HCT116 (cell line): ENCODE measurements at regions not wholly inside any gene's neighbourhood (a gene's known extent, or its start where the extent isn't known, plus 50 kb on each side); places are given as distances from the start of the nearest gene placed in this dataset.

Experiments
- JUND ChIP-seq: IDR thresholded peaks from 2 replicates; pipeline ENCODE4 v1.6.1; 2012
- MAX ChIP-seq: IDR thresholded peaks from 2 replicates; pipeline ENCODE4 v1.6.1; 2012
- POLR2A ChIP-seq: IDR thresholded peaks from 2 replicates; pipeline ENCODE4 v1.7.0; 2011; ENCODE audit warnings: borderline replicate concordance; ENCODE audit not compliant: insufficient read depth, insufficient read length; ENCODE audit errors: extremely low read depth
- POLR2AphosphoS5 ChIP-seq: IDR thresholded peaks from 2 replicates; pipeline ENCODE4 v1.6.1; 2011; ENCODE audit warnings: mild to moderate bottlenecking, low read depth, low read length, moderate library complexity
- RAD21 ChIP-seq: IDR thresholded peaks from 2 replicates; pipeline ENCODE4 v1.6.1; 2012; ENCODE audit warnings: low read depth, mild to moderate bottlenecking
- REST ChIP-seq: IDR thresholded peaks from 2 replicates; pipeline ENCODE4 v1.6.1; 2012; ENCODE audit warnings: low read depth
- SRF ChIP-seq: IDR thresholded peaks from 2 replicates; pipeline ENCODE4 v1.6.1; 2012; ENCODE audit warnings: low read depth
- YY1 ChIP-seq: IDR thresholded peaks from 2 replicates; pipeline ENCODE4 v1.6.1; 2011; ENCODE audit warnings: low read length, low read depth, moderate library complexity, mild to moderate bottlenecking; ENCODE audit not compliant: insufficient replicate concordance; ENCODE audit errors: extremely low read depth
- ZNF274 ChIP-seq: fragments of 200-500 bp; sonication (Bioruptor generic); IDR thresholded peaks from 2 replicates; pipeline ENCODE4 v1.6.1; 2014; ENCODE audit warnings: mild to moderate bottlenecking, low read depth, low read length, inconsistent platforms
- TF ChIP-seq, protein P1 (sequence below), 3 experiments: fragments of 200-600 bp in 1 of 3; sonication (generic) in 1 of 3; IDR thresholded peaks in 2 of 3; conservative IDR thresholded peaks in 1 of 3; 2 replicates each; pipeline ENCODE4 v1.5.1; 2012 to 2017; ENCODE audit warnings: low read depth in 2 of 3, low read length in 2 of 3, antibody characterized with exemption in 1 of 3, borderline replicate concordance in 1 of 3, control low read depth in 1 of 3, mild to moderate bottlenecking in 1 of 3, mixed read lengths in 1 of 3, mixed run types in 1 of 3, moderate library complexity in 1 of 3; ENCODE audit not compliant: insufficient read depth in 1 of 3

- TF ChIP-seq, protein P1, sequence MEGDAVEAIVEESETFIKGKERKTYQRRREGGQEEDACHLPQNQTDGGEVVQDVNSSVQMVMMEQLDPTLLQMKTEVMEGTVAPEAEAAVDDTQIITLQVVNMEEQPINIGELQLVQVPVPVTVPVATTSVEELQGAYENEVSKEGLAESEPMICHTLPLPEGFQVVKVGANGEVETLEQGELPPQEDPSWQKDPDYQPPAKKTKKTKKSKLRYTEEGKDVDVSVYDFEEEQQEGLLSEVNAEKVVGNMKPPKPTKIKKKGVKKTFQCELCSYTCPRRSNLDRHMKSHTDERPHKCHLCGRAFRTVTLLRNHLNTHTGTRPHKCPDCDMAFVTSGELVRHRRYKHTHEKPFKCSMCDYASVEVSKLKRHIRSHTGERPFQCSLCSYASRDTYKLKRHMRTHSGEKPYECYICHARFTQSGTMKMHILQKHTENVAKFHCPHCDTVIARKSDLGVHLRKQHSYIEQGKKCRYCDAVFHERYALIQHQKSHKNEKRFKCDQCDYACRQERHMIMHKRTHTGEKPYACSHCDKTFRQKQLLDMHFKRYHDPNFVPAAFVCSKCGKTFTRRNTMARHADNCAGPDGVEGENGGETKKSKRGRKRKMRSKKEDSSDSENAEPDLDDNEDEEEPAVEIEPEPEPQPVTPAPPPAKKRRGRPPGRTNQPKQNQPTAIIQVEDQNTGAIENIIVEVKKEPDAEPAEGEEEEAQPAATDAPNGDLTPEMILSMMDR (IDR thresholded peaks at IDR 0.05 in 2 of 3, conservative IDR thresholded peaks at IDR 0.05 in 1 of 3; ENCODE audit: borderline replicate concordance in 1 of 3, insufficient read depth in 1 of 3, low read depth in 2 of 3, low read length in 2 of 3): no peak
- no peak for TF ChIP-seq REST
- no peak for TF ChIP-seq POLR2AphosphoS5
- no peak for TF ChIP-seq ZNF274
- TF ChIP-seq MAX: no peak
- TF ChIP-seq POLR2A: no peak
- no peak for TF ChIP-seq RAD21
- no peak for TF ChIP-seq SRF
- no peak for TF ChIP-seq YY1
- no peak for TF ChIP-seq JUND
Measured at GRCh38 chr15:77897896-77898406, 179.6 kb downstream of the TBC1D2B start.
